Memory B cell (primary cell): ENCODE measurements at regions not wholly inside any gene's neighbourhood (a gene's known extent, or its start where the extent isn't known, plus 50 kb on each side); places are given as distances from the start of the nearest gene placed in this dataset.
"Not testable (repeated sequence)": the region's sequence is repeated elsewhere in the genome, so short reads cannot be mapped to it uniquely, and the experiment has no call there.

Experiments used
- ATAC-seq: fragments of 150-1000 bp; cut with Tn5 transposase; 2 replicates; pipeline ENCODE4 v1.10.0; 2021; ENCODE audit warnings: low read depth, mild to moderate bottlenecking, moderate library complexity
- DNase-seq, 2 donors: peaks; one replicate each; pipeline ENCODE4 v3.0.0; 2022; ENCODE audit warnings: low spot score in 2 of 2
- H3K27ac Mint-ChIP-seq: one replicate; pipeline ENCODE4 v1.8.0; 2022; ENCODE audit warnings: mild to moderate bottlenecking, moderate library complexity, mixed read lengths
- H3K27me3 Mint-ChIP-seq: one replicate; pipeline ENCODE4 v1.8.0; 2022; ENCODE audit warnings: mixed read lengths
- H3K36me3 Mint-ChIP-seq: one replicate; pipeline ENCODE4 v1.8.0; 2022; ENCODE audit warnings: mild to moderate bottlenecking, mixed read lengths
- H3K4me1 Mint-ChIP-seq: one replicate; pipeline ENCODE4 v1.8.0; 2022; ENCODE audit warnings: mixed read lengths
- H3K4me3 Mint-ChIP-seq: one replicate; pipeline ENCODE4 v1.8.0; 2022; ENCODE audit warnings: mild to moderate bottlenecking, moderate library complexity, mixed read lengths
- H3K9me3 Mint-ChIP-seq: one replicate; pipeline ENCODE4 v1.8.0; 2022; ENCODE audit warnings: mixed read lengths

DNA sequence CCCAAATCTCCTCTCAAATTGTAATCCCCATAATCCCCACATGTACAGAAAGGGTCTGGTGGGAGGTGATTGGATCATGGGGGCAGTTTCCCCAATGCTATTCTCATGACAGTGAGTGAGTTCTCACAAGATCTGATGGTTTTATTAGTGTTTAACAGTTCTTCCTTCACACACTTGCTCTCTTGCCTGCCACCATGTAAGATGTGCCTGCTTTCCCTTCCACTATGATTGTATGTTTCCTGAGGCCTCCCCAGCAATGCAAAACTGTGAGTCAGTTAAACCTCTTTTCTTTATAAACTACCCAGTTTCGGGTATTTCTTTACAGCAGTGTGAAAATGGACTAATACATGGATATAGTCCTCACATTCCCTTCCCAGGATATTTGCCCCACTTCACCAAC is 126.7 kb upstream of the SPATA12 start:
- ATAC-seq (no peak), DNase-seq (no peak)
- Mint-ChIP-seq H3K27me3 (peaks cover 3% of the 10 kb centered on the region), H3K36me3 (peaks cover 3% of the 10 kb centered on the region), H3K9me3 (peaks cover 4% of the 10 kb centered on the region), H3K4me3 (no peak overlapping the region), H3K4me1 (no peaks in the 10 kb centered on the region), H3K27ac (no peak overlapping the region)

DNA sequence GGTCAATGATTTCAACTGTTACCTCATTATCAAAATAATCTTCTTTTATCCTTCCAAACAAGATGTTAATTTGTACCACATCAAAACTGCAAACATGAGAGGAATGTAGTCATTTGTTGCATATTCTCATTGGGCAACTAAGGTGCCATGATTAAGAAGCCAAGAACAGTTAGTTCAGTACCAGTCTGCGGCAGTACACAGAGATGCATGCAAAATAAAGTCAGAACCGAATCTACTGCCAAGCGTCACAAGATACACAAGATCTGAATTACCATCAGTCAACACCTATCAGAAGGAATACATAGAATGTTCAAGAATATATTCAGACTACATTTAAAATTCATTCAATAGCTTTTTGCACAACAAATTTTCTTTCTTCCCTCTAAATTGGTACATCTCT is 127.6 kb upstream of the SPATA12 start:
- DNase-seq: no peak
- H3K4me1 Mint-ChIP-seq: peaks cover 5% of the 10 kb centered on the region
- ATAC-seq: no peak
- H3K27me3 Mint-ChIP-seq: peaks cover 3% of the 10 kb centered on the region
- no peak overlapping the region for H3K4me3 Mint-ChIP-seq
- H3K27ac Mint-ChIP-seq: no peak overlapping the region
- peaks cover 3% of the 10 kb centered on the region for H3K36me3 Mint-ChIP-seq
- peaks cover 4% of the 10 kb centered on the region for H3K9me3 Mint-ChIP-seq

DNA sequence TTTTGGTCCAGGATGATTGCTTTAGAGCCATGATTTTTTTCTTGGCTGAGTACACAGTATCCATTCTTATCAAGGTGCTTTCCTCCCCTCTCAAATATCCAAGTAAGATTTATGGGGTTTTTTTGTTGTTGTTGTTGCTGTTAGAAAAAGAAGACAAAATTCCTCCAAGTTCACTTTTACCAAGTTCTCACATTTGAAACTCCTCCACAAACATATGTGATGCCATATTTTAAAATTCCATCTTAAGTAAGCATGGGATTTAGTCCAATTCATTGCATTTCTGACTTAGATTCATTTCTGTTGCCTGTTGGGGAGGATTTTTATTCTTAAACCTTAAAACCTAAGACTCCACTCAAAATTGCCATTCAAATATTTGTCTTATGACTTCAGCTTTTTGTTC is 128.6 kb upstream of the SPATA12 start:
- no peak overlapping the region for H3K27ac Mint-ChIP-seq
- H3K9me3 Mint-ChIP-seq: peaks cover 4% of the 10 kb centered on the region
- H3K27me3 Mint-ChIP-seq: peaks cover 3% of the 10 kb centered on the region
- H3K36me3 Mint-ChIP-seq: peaks cover 3% of the 10 kb centered on the region
- DNase-seq: no peak
- H3K4me3 Mint-ChIP-seq: no peak overlapping the region
- no peak for ATAC-seq
- H3K4me1 Mint-ChIP-seq: peaks cover 5% of the 10 kb centered on the region

DNA sequence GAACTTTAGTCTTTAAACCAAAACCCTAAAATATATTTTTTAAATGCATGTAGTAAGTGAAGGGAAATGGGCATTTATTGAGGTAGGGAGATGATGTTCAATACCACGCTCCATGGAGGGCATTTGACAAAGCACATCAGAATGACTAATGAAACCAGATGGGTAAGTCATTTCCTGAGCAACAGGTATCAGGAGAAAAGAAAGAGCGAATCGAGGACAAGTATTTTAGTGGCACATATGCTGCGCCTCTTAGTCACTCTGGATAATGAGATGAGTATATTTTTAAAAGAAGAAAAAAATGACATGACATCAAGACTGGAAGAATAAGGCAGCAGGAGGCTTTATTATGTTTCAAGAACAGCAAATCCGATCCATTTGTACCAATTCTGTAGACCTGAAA is 129.0 kb upstream of the ARHGEF3 start:
- Mint-ChIP-seq H3K27ac (no peak overlapping the region), H3K36me3 (peaks cover 3% of the 10 kb centered on the region), H3K9me3 (peaks cover 4% of the 10 kb centered on the region), H3K4me1 (peaks cover 7% of the 10 kb centered on the region), H3K27me3 (peaks cover 3% of the 10 kb centered on the region), H3K4me3 (no peak overlapping the region)
- no peak for DNase-seq
- no peak for ATAC-seq

DNA sequence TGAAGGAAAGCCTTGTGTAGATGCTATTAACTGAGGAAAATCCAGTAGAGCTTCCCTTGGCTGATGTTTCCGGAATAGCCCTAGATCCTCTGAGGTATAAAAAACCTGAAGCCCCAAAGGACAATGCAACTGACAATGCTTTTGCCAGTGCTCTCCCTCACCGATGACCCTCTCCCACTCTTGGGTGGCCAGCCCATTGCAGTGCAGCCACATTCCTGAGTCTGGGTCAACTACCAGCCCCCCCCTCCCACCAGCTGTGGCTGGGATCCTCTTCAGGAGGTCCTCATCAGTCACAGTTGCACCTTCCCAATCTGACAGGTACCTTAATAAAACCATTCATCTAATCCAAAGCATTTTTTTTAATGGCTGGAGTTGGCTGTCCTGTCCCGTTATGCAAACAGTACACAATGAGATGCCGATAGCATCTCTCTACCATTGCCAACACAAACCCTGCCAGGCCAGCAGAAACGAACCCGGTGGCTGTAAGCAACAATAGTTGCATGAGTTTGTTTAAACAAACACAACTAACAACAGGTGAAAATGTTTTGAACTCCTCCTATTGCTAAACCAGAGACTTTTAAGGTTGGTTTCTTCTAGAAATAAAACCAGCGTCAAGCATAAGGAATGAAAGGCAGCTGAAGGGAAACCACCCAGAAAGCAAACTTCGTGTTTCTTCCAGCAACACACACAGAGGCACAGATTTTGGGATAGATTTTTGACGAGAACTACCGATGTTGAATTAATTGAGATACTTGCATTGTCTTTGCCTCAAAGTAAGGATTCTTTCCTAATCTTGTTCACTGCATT is 128.3 kb upstream of the ARHGEF3 start:
- no peak overlapping the region for H3K4me3 Mint-ChIP-seq

DNA sequence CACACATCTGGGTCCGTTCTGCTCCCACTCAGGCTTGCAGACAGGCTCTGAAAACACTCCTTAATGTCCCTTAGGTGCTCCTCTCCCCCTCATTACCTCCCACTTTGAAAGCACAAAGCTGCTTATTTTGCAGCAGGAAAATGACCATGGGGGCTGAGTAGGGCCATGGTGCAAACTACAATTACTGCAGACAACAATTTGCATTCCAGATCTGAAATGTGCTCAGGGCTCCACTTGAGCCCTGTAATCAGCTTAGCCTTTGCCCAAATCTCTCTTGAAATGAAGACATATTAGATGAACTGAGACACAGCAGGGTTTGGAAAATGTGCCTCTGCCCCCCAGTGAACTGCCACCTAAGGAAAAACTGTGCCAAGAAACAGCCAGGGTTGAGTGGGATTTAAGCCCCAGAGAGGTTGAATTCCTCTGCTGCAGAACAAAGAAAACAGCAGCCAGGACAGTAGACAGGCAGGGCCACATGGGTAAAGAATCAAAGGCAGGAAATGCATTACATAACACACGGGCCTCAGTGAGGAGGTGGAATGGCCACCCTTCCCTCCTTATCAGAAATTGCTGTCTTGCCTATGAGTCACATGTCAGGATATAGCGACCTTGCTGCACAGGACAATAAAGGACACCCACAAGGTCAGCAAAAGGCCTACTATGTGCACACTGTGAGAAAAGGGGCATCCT is 126.8 kb upstream of the ARHGEF3 start:
- H3K4me3 Mint-ChIP-seq: no peak overlapping the region
- no peak for ATAC-seq
- DNase-seq: no peak
- H3K9me3 Mint-ChIP-seq: no peaks in the 10 kb centered on the region
- H3K27me3 Mint-ChIP-seq: no peaks in the 10 kb centered on the region
- peaks cover 19% of the 10 kb centered on the region for H3K4me1 Mint-ChIP-seq
- H3K36me3 Mint-ChIP-seq: no peaks in the 10 kb centered on the region
- no peak overlapping the region for H3K27ac Mint-ChIP-seq

More for the DNA sequence above, 128.3 kb upstream of the ARHGEF3 start:
- no peak overlapping the region for H3K27ac Mint-ChIP-seq
- no peak for ATAC-seq
- DNase-seq: no peak
- peaks cover 3% of the 10 kb centered on the region for H3K27me3 Mint-ChIP-seq
- peaks cover 3% of the 10 kb centered on the region for H3K36me3 Mint-ChIP-seq
- peaks cover 4% of the 10 kb centered on the region for H3K9me3 Mint-ChIP-seq
- peaks cover 9% of the 10 kb centered on the region for H3K4me1 Mint-ChIP-seq

DNA sequence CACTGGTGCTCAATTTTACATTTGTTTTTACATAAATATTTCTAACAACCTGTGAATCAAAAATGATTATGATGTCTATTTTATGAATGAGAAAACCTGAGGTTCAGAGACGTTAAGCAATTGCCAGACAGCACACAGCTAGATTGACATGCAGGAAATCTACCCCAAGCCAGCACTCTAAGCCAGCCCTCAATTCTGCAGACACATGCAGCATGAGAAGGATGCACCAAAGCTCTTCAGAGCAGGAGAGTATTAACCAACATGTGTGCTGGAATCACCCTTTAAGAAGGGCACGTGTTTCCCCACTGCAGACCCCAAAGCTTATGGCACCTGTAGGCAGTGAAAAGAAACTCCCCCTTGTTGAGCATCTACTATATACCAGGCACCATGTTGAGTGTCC is 126.1 kb upstream of the ARHGEF3 start:
- no peak for ATAC-seq
- Mint-ChIP-seq H3K9me3 (no peaks in the 10 kb centered on the region), H3K36me3 (no peaks in the 10 kb centered on the region), H3K27ac (no peak overlapping the region), H3K27me3 (no peaks in the 10 kb centered on the region), H3K4me3 (no peak overlapping the region), H3K4me1 (peaks cover 21% of the 10 kb centered on the region)
- no peak for DNase-seq

DNA sequence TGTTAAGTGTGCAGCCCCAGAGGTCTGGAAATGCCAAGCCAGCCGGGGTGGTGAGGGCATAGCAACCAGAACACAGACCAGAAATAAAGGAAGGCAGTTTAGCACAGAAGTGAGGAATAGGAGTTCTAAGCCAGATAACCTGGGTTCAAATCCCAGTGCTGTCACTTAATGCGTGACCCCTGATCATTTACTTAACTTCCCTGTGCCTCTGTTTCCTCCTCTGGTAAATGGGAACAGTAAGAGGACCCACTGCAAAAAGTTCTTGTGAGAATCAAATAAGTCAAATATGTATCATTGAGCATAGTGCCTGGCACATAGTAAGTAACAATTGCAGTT is 125.2 kb upstream of the ARHGEF3 start:
- ATAC-seq (no peak), DNase-seq (no peak)
- H3K27me3 Mint-ChIP-seq: no peaks in the 10 kb centered on the region
- H3K27ac Mint-ChIP-seq: no peak overlapping the region
- H3K36me3 Mint-ChIP-seq: no peaks in the 10 kb centered on the region
- no peak overlapping the region for H3K4me3 Mint-ChIP-seq
- no peaks in the 10 kb centered on the region for H3K9me3 Mint-ChIP-seq
- peaks cover 22% of the 10 kb centered on the region for H3K4me1 Mint-ChIP-seq

DNA sequence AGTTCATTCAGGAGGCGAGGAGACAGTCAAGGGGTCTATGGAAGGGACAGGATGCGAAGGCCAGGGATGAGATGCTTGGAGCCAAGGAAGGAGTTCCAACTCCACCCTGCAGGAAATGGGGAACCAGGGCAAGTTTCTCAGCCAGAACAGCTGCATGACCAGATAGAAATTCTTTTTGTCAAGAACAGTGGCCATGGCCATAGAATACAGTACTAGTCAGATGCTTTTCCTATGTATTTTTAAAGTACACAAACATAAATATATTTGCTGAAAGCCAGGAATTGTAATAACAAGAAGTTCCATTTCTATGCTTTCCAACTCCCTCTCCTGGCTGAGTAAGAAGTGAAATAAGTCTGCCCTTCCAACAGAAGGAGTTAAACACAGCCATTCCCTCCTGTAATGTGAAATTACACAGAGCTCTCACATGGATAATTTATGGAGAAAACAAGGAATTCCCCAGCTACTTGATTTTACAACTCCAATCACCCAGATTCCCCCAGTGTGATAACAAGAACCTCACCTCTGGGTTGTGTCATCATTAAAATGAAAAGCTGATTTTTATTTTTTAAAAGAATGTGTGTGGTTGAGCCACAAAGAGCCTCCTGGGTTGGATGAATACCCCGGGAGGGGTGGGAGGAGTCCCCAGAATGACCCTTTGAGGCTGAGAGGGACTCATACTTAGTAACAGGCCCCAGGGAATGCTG is 124.6 kb upstream of the ARHGEF3 start:
- no peaks in the 10 kb centered on the region for H3K36me3 Mint-ChIP-seq
- H3K4me3 Mint-ChIP-seq: no peak overlapping the region
- H3K9me3 Mint-ChIP-seq: no peaks in the 10 kb centered on the region
- H3K27ac Mint-ChIP-seq: no peak overlapping the region
- ATAC-seq: no peak
- H3K27me3 Mint-ChIP-seq: no peaks in the 10 kb centered on the region
- H3K4me1 Mint-ChIP-seq: peaks cover 27% of the 10 kb centered on the region
- DNase-seq: no peak

DNA sequence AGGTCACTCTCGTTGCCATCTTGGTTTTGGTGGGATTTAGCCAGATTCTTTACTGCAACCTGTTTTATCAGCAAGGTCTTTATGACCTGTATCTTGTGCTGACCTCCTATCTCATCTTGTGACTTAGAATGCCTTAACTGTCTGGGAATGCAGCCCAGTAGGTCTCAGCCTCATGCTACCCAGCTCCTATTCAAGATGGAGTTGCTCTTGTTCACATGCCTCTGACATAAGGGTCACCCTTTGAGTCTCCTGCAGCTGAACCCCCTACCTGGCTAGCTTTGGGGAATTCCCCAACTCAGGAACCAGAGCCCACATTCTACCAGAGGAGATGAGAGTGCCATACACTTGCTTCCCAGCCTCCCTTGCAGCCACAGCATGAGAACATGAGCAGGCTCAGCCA is 123.0 kb upstream of the ARHGEF3 start:
- H3K4me3 Mint-ChIP-seq, H3K9me3 Mint-ChIP-seq, ATAC-seq, H3K27me3 Mint-ChIP-seq, DNase-seq, H3K36me3 Mint-ChIP-seq, H3K27ac Mint-ChIP-seq: not testable (repeated sequence)
- H3K4me1 Mint-ChIP-seq: peaks cover 30% of the 10 kb centered on the region

DNA sequence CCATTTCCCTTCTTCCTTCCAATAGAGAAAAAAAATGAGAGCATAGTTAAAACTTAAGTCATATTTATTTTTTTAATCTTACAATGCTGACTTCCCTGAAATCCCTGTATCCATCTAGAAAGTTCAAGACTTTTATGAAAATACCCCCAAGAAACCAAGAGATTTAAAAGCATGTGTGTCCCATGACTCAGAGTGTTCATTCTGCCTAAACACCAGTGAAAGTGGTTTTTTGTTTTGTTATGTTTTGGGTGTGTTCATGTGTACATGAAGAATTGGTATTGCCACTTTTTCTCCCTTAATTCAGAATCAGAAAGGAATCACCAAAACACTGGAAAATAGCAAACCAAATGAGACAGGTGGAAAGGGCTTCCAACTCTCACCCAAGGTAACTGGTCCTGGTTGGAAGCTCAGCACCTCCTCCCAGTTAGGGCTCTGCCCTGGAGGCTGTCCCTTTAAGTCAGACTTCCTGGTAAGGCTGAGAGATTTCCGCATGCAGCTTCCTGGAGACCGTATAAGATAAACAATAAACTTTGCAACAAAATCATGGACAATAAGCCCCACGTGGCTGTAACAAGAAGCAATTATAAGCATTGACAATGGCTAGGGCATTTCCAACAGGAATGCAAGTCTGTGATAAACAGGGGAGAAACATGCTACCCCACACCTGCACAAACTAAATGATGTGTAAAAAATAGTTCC is 121.9 kb upstream of the ARHGEF3 start:
- no peaks in the 10 kb centered on the region for H3K27me3 Mint-ChIP-seq
- ATAC-seq (peak; percentile 80), DNase-seq (no peak)
- peak overlapping the region; percentile 90 for H3K27ac Mint-ChIP-seq
- peak overlapping the region; percentile 39 for H3K4me3 Mint-ChIP-seq
- H3K4me1 Mint-ChIP-seq: peaks cover 33% of the 10 kb centered on the region
- H3K9me3 Mint-ChIP-seq: no peaks in the 10 kb centered on the region
- no peaks in the 10 kb centered on the region for H3K36me3 Mint-ChIP-seq

DNA sequence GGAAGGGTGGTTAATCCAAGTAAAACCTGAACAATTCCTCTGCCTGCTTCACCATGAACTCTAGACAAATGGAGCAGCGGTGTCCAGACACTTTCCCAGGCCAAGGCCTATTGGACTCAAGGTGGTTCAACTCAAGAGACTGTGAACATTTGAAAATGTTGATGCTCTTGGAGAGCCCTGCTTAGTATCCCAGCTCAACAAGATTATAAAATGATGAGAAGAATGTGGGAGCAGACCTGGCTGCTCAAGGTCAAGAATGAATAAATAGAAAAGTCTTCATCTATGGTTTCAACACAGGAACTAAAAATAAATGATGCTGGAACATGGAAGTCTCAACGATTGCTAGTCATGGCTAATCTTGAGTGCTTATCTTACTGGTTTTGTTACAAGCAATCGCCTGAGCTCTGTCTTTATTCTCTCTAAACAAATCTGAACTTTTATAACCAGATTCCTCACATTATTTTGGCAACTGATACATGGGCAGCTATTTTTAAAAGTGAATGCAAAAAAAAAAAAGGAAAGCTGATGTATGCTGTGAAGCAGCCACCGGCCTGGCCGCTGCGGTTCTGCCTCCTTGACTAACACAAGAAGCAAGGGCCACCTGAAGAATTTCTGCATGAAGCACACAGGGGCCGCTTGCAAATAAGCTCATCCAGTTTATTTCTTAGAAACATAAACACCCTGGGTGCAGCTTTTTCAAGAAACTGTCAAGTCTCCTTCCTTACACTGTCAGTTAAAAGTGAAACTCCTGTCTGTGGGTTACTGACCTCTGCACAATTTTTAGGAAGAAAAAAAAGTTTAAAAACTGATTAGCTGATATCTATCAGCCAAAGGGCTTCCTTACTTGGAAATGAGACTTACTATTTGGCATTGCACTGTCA is 120.1 kb upstream of the ARHGEF3 start:
- no peaks in the 10 kb centered on the region for H3K27me3 Mint-ChIP-seq
- H3K4me3 Mint-ChIP-seq: peak overlapping the region; percentile 52
- H3K27ac Mint-ChIP-seq: peak overlapping the region; percentile 79
- no peak for ATAC-seq
- no peak for DNase-seq
- H3K4me1 Mint-ChIP-seq: peaks cover 46% of the 10 kb centered on the region
- no peaks in the 10 kb centered on the region for H3K9me3 Mint-ChIP-seq
- H3K36me3 Mint-ChIP-seq: no peaks in the 10 kb centered on the region

DNA sequence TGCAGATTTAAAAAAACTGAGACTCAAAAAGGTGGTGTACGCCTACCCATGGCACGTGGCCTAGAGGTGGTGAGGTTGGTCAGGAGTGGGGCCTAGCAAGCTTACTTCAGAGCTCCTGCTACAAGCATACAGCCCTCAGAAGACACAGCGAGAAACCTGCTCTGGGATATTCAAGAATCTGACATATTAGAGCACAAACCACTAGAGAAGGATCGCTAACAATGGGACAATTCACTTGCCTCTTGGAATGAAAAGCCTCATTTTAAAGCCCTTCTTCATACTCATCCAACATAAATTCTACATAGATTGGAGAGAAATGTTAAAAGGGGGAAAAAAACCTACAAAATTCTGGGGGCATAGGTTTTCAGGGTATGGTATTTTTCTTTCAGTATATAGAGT is 118.0 kb upstream of the ARHGEF3 start:
- no peak for DNase-seq
- peak overlapping the region; percentile 54 for H3K27ac Mint-ChIP-seq
- H3K4me3 Mint-ChIP-seq: no peak overlapping the region
- no peaks in the 10 kb centered on the region for H3K9me3 Mint-ChIP-seq
- H3K36me3 Mint-ChIP-seq: no peaks in the 10 kb centered on the region
- H3K4me1 Mint-ChIP-seq: peaks cover 56% of the 10 kb centered on the region
- ATAC-seq: no peak
- no peaks in the 10 kb centered on the region for H3K27me3 Mint-ChIP-seq
